ENCODE measurements at regions not wholly inside any gene's neighbourhood (a gene's known extent, or its start where the extent isn't known, plus 50 kb on each side); places are given as distances from the start of the nearest gene placed in this dataset.

GRCh38 chr20:60108397-60108796 is 150.2 kb downstream of the CDH26 start:
- Histone ChIP-seq H3K9me2 (ENCODE audit: insufficient read depth, low read length) (no peaks in the 10 kb centered on the region), H3K36me3 (ENCODE audit: insufficient read depth, low read length) (no peaks in the 10 kb centered on the region), H4K20me1 (ENCODE audit: insufficient read depth, low read length) (no peaks in the 10 kb centered on the region), H3K4me1 (ENCODE audit: insufficient read depth, low read length, poor library complexity, severe bottlenecking) (no peaks in the 10 kb centered on the region), H2AFZ (ENCODE audit: low read length) (no peak overlapping the region), H3K4me2 (ENCODE audit: low read length) (no peak overlapping the region), H3K9me3 (ENCODE audit: low read length) (no peaks in the 10 kb centered on the region), H3K79me2 (ENCODE audit: insufficient read depth, low read depth, low read length) (no peaks in the 10 kb centered on the region), H3K27ac (ENCODE audit: low read depth, low read length, poor library complexity, severe bottlenecking) (no peak overlapping the region), H3K4me3 (ENCODE audit: low read depth, low read length, poor library complexity, severe bottlenecking) (no peak overlapping the region)
- DNase-seq (ENCODE audit: low spot score), result no peak
- intact Hi-C loops (cut with micrococcal nuclease; ENCODE audit: unreplicated experiment), result no loop called here
- TF ChIP-seq CTCF (conservative IDR thresholded peaks at IDR 0.05; ENCODE audit: low read length), result no peak
- ChIA-PET CTCF (ENCODE audit: unreplicated experiment) (no interaction called here), POLR2A (no interaction called here)
- no TSS peak for BruUV-seq (replicated peaks)

GRCh38 chr20:60113024-60113724 is 155.0 kb downstream of the CDH26 start:
- Histone ChIP-seq H3K4me1 (ENCODE audit: insufficient read depth, low read length, poor library complexity, severe bottlenecking) (no peaks in the 10 kb centered on the region), H3K4me3 (ENCODE audit: low read depth, low read length, poor library complexity, severe bottlenecking) (no peak overlapping the region), H3K4me2 (ENCODE audit: low read length) (no peak overlapping the region), H3K79me2 (ENCODE audit: insufficient read depth, low read depth, low read length) (no peaks in the 10 kb centered on the region), H2AFZ (ENCODE audit: low read length) (no peak overlapping the region), H4K20me1 (ENCODE audit: insufficient read depth, low read length) (no peaks in the 10 kb centered on the region), H3K27ac (ENCODE audit: low read depth, low read length, poor library complexity, severe bottlenecking) (no peak overlapping the region), H3K36me3 (ENCODE audit: insufficient read depth, low read length) (no peaks in the 10 kb centered on the region), H3K9me3 (ENCODE audit: low read length) (no peaks in the 10 kb centered on the region), H3K9me2 (ENCODE audit: insufficient read depth, low read length) (no peaks in the 10 kb centered on the region)
- intact Hi-C loops (cut with micrococcal nuclease; ENCODE audit: unreplicated experiment), result no loop called here
- no peak for DNase-seq (ENCODE audit: low spot score)
- TF ChIP-seq CTCF (conservative IDR thresholded peaks at IDR 0.05; ENCODE audit: low read length) (no peak), EZH2phosphoT487 (IDR thresholded peaks at IDR 0.05; ENCODE audit: borderline replicate concordance, low read depth, low read length) (no peak)
- no TSS peak for BruUV-seq (replicated peaks)
- ChIA-PET CTCF (ENCODE audit: unreplicated experiment) (no interaction called here), POLR2A (no interaction called here)

GRCh38 chr20:60113771-60114170 is 155.5 kb downstream of the CDH26 start:
- no peak overlapping the region for H3K4me3 ChIP-seq (ENCODE audit: low read depth, low read length, poor library complexity, severe bottlenecking)
- no peak overlapping the region for H2AFZ ChIP-seq (ENCODE audit: low read length)
- BruUV-seq (replicated peaks), result no TSS peak
- no peak overlapping the region for H3K27ac ChIP-seq (ENCODE audit: low read depth, low read length, poor library complexity, severe bottlenecking)
- no peaks in the 10 kb centered on the region for H3K9me2 ChIP-seq (ENCODE audit: insufficient read depth, low read length)
- H3K79me2 ChIP-seq (ENCODE audit: insufficient read depth, low read depth, low read length), result no peaks in the 10 kb centered on the region
- H3K4me2 ChIP-seq (ENCODE audit: low read length), result no peak overlapping the region
- H4K20me1 ChIP-seq (ENCODE audit: insufficient read depth, low read length), result no peaks in the 10 kb centered on the region
- no peaks in the 10 kb centered on the region for H3K36me3 ChIP-seq (ENCODE audit: insufficient read depth, low read length)
- TF ChIP-seq CTCF (conservative IDR thresholded peaks at IDR 0.05; ENCODE audit: low read length), result no peak
- no peak for TF ChIP-seq EZH2phosphoT487 (IDR thresholded peaks at IDR 0.05; ENCODE audit: borderline replicate concordance, low read depth, low read length)
- no peak for DNase-seq (ENCODE audit: low spot score)
- H3K9me3 ChIP-seq (ENCODE audit: low read length), result no peaks in the 10 kb centered on the region
- ChIA-PET POLR2A (no interaction called here), CTCF (ENCODE audit: unreplicated experiment) (no interaction called here)
- intact Hi-C loops (cut with micrococcal nuclease; ENCODE audit: unreplicated experiment), result no loop called here
- H3K4me1 ChIP-seq (ENCODE audit: insufficient read depth, low read length, poor library complexity, severe bottlenecking), result no peaks in the 10 kb centered on the region

All from OCI-LY7 (cell line).